ENCODE measurements at regions not wholly inside any gene's neighbourhood (a gene's known extent, or its start where the extent isn't known, plus 50 kb on each side); places are given as distances from the start of the nearest gene placed in this dataset.

- no peak for DNase-seq (ENCODE audit: low read depth, low spot score)
- Mint-ChIP-seq H3K27ac (ENCODE audit: unreplicated experiment) (no peak overlapping the region), H3K4me3 (no peak overlapping the region), H3K9me3 (no peaks in the 10 kb centered on the region), H3K27me3 (ENCODE audit: low read depth) (no peaks in the 10 kb centered on the region), H3K4me1 (peaks cover 48% of the 10 kb centered on the region), H3K36me3 (ENCODE audit: low read depth) (no peaks in the 10 kb centered on the region)
- TF ChIP-seq CTCF (conservative IDR thresholded peaks at IDR 0.05) = no peak
These were observed 84.3 kb downstream of the SPRY1 start for GRCh38 chr4:123480706-123481418.

DNA sequence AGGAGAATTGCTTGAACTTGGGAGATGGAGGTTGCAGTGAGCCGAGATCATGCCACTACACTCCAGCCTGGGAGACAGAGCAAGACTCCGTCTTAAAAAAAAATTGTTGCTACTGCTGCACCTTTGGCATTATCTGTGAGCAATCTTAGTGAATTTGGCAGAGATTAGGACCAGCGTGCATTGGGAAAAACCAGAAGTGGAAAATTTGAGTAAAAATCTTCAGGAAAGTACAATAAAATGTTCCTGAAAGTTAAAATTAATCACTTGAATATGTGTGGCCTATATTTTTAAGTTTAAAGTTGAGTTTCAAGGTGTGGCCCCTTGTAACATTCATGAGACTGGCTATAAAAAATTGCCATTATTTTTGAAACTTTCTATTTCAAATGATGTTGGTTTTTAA is 85.1 kb downstream of the SPRY1 start:
- DNase-seq (ENCODE audit: low read depth, low spot score) = no peak
- Mint-ChIP-seq H3K9me3 (no peaks in the 10 kb centered on the region), H3K27ac (ENCODE audit: unreplicated experiment) (no peak overlapping the region), H3K36me3 (ENCODE audit: low read depth) (no peaks in the 10 kb centered on the region), H3K4me1 (peaks cover 56% of the 10 kb centered on the region), H3K4me3 (no peak overlapping the region), H3K27me3 (ENCODE audit: low read depth) (no peaks in the 10 kb centered on the region)
- no peak for TF ChIP-seq CTCF (conservative IDR thresholded peaks at IDR 0.05)

DNA sequence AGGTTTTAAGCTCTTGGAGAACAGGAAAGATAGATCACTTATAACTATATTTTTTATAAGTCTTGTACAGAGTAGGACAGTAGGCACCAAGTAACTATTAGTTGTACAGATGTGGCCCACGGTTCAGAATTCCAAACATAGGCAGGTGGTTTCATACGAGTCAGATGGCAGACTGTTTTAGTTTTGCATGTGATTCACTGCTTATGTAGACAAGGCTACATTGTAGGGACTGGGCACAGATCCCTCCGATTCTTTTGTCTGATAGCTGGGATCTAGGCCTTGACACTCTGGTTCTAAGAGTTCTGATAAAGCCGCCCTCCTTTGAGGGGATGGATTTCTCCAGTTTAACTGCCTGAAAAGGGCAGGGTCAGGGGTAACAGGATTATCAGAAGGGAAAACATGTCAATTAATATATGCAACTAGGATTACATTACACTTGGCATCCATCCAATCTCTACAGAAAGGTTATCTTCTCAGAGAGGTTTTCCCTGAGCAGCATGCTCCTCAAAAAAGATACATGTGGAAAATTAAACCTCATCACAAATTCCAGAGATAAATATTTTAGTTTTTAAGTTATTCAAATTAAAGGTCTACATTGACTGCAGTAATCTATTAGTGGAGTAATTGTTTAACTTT is 87.8 kb downstream of the SPRY1 start:
- Mint-ChIP-seq H3K9me3 (no peaks in the 10 kb centered on the region), H3K27me3 (ENCODE audit: low read depth) (no peaks in the 10 kb centered on the region), H3K4me1 (peaks cover 40% of the 10 kb centered on the region), H3K27ac (ENCODE audit: unreplicated experiment) (no peak overlapping the region), H3K36me3 (ENCODE audit: low read depth) (no peaks in the 10 kb centered on the region), H3K4me3 (no peak overlapping the region)
- no peak for DNase-seq (ENCODE audit: low read depth, low spot score)
- TF ChIP-seq CTCF (conservative IDR thresholded peaks at IDR 0.05) = no peak

- no peak for DNase-seq (ENCODE audit: low read depth, low spot score)
- TF ChIP-seq CTCF (conservative IDR thresholded peaks at IDR 0.05) = no peak
- no peaks in the 10 kb centered on the region for H3K36me3 Mint-ChIP-seq (ENCODE audit: low read depth)
- no peaks in the 10 kb centered on the region for H3K27me3 Mint-ChIP-seq (ENCODE audit: low read depth)
- peaks cover 39% of the 10 kb centered on the region for H3K4me1 Mint-ChIP-seq
- H3K4me3 Mint-ChIP-seq = no peak overlapping the region
- peak overlapping the region; percentile 85 for H3K27ac Mint-ChIP-seq (ENCODE audit: unreplicated experiment)
- H3K9me3 Mint-ChIP-seq = no peaks in the 10 kb centered on the region
These were observed 89.0 kb downstream of the SPRY1 start for GRCh38 chr4:123485601-123486000.

DNA sequence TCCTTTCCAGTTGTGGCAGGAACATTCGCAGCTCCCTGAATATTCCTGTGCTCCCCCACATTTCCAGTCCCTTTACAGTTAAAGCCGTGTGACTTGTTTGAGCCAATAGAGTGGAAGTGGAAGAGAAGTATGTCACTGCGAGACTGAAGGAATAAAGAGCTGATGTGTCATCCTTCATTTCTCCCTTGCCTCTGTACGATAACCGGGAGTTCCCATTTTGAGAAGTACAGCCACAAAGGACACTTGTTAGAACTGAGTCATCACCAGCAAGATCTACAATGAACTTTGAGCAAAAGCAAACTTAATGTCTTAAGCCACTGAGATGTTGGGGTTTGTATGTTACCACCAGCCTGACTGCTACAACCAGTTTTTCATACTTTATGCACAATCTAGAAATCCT is 92.3 kb downstream of the SPRY1 start:
- Mint-ChIP-seq H3K36me3 (ENCODE audit: low read depth) (no peaks in the 10 kb centered on the region), H3K27me3 (ENCODE audit: low read depth) (no peaks in the 10 kb centered on the region), H3K9me3 (peaks cover 2% of the 10 kb centered on the region), H3K27ac (ENCODE audit: unreplicated experiment) (peak overlapping the region; percentile 24), H3K4me3 (peak overlapping the region; percentile 4), H3K4me1 (peaks cover 30% of the 10 kb centered on the region)
- TF ChIP-seq CTCF (conservative IDR thresholded peaks at IDR 0.05) = no peak
- DNase-seq (ENCODE audit: low read depth, low spot score) = no peak
